NCI-H1417 (cell line): ENCODE measurements at regions not wholly inside any gene's neighbourhood (a gene's known extent, or its start where the extent isn't known, plus 50 kb on each side); places are given as distances from the start of the nearest gene placed in this dataset.
"Not testable (repeated sequence)": the region's sequence is repeated elsewhere in the genome, so short reads cannot be mapped to it uniquely, and the experiment has no call there.

Source experiments
- DNase-seq, 3 experiments: peaks; one replicate each; lab custom pipeline; 2025; lab: John Stamatoyannopoulos, UW

- DNase-seq: not testable (repeated sequence)
These were observed 1258.8 kb upstream of the TENM4 start for GRCh38 chr11:80699406-80700177.

GRCh38 chr11:80698637-80699036, 1257.8 kb upstream of the TENM4 start:
- no peak for DNase-seq

DNA sequence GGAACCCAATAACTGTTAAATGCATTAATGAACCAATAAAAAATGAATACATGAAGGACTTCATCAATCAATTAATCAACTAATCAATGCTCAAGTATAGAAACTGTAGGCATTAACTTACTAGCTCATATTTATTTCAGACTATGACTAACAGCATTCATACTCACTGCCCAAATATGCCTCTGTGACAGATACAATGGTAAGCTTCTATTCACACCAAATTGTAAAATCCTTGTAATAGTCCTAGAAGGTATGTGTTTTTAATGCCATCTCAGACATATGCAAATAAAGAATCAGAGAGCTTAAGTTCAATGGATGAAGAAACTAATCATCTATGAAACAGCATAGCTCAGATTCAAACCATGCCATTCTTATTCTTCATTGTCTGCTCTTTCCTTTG, 1253.6 kb upstream of the TENM4 start:
- DNase-seq: no peak

GRCh38 chr11:80687941-80688340, 1247.1 kb upstream of the TENM4 start:
- no peak for DNase-seq

GRCh38 chr11:80686889-80687288, 1246.1 kb upstream of the TENM4 start:
- no peak for DNase-seq

GRCh38 chr11:80673566-80673965, 1232.7 kb upstream of the TENM4 start:
- DNase-seq: no peak

DNA sequence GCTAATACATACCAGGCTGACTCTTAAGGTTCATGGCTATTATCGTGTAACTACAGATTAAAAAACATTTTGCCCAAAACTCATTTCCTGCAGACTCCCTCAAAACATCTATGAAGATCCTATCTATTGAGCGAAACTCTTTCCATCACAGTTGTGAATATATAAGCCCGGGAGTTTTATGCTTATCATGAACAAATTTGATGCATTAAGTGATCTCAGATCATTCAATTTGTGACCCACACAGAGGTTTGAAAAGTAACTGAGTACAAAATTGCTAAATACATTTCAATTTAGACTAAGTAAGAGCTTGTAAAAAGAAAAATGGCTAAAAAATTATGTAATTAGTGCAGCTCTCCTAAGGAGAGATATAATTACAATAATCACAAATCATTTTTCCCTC, 1228.8 kb upstream of the TENM4 start:
- DNase-seq: peak in 1 of 3 experiments; percentile 49

DNA sequence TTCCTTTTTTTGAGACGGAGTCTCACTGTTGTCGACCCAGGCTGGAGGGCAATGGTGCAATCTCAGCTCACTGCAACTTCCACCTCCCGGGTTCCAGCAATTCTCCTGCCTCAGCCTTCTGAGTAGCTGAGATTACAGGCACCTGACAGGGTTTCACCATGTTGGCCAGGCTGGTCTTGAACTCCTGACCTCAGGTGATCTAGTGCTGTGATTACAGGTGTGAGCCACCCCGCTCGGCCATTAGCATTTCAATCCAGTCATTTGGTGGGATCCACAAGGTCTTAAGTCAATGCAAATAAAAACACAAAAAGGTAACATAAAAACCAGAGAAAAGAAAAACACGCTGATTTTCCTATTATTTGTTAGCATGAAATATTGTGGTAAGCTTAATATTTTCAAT, 1227.2 kb upstream of the TENM4 start:
- DNase-seq: no peak

DNA sequence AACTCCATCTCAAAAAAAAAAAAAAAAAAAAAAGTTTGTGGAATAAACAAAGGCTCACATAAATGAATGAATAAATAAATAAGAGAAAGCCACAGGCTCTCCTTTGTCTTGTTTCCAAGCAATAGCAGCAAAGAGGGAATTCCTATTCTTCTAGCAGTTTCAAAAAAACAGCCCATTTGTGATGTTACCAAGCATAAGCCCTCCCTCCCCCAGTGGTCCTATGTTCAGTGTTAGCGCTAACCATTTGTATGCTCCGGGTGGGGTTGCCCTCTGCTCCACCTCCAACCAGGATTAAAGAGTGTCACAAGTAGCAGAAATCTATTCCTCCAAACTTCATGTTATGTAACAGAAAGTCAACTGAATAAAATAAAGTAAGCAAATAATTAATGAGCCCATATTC, 1215.0 kb upstream of the TENM4 start:
- DNase-seq: no peak

GRCh38 chr11:80650966-80651365, 1210.1 kb upstream of the TENM4 start:
- DNase-seq: no peak

GRCh38 chr11:80649186-80649585, 1208.4 kb upstream of the TENM4 start:
- no peak for DNase-seq

GRCh38 chr11:80638296-80638695, 1197.5 kb upstream of the TENM4 start:
- peak in 1 of 3 experiments; percentile 29 for DNase-seq

DNA sequence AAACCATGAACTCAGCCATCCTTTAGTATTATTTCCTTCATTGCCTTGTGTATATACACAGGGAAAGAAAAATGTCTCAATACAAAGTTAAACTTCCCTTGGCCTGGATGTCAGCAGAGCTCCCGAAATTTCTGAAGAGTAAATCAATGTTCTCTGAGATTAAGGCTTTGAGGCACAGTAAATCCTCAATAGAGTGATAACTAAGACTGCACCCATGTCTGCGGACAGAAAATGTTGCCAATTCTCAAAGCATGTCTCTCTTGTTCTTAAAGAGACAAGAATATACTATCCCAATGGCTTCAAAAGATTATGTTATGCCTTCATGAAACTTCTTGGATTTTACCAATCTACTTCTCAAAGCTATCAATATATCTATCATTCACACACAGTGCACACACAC, 1196.7 kb upstream of the TENM4 start:
- no peak for DNase-seq

- DNase-seq: peak; percentile 20 to 75 (median 65)
These were observed 1196.2 kb upstream of the TENM4 start for GRCh38 chr11:80636999-80637398.

DNA sequence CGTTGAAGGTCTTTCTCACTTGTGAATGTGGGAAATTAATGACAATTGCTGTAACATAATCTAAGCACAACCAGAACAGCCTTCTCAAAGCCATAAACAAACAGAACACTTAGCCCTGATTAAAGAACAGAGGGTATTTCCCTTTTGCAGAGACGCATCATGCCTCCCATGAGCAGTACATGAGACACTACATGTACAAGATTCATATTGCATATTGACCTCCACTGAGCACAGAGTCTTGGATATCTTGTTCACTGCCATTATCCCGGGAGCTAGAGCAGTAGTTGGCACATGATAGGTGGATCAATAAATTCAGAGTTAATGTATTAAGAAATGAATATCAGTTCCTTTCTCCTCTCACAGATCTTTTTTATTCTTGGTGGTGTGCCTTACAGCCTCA, 1194.3 kb upstream of the TENM4 start:
- peak in 2 of 3 experiments; percentile 8 to 71 for DNase-seq

- no peak for DNase-seq
These were observed 1191.9 kb upstream of the TENM4 start for GRCh38 chr11:80632691-80633090.

GRCh38 chr11:80632156-80632555, 1191.3 kb upstream of the TENM4 start:
- DNase-seq: no peak

DNA sequence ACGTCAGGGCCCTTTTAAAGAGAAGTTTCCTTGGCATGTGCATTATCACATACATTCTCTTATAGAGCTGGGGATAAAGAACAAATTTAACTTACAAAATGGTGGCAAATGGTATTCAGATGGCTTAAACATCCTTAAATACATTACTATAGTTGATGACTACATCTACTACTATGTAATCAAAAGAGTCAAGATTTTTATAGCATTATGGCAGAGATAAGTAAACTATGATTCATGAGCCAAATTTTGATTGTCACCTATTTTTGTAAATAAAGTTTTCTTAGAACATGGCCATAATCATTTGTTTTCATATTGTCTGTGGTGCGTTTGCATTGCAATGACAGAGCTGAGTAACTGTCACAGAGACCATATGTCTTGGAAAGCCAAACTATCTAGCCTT, 1188.6 kb upstream of the TENM4 start:
- DNase-seq: no peak

GRCh38 chr11:80627364-80627763, 1186.5 kb upstream of the TENM4 start:
- no peak for DNase-seq

- DNase-seq: no peak
These were observed 1185.9 kb upstream of the TENM4 start for GRCh38 chr11:80626721-80627120.

DNA sequence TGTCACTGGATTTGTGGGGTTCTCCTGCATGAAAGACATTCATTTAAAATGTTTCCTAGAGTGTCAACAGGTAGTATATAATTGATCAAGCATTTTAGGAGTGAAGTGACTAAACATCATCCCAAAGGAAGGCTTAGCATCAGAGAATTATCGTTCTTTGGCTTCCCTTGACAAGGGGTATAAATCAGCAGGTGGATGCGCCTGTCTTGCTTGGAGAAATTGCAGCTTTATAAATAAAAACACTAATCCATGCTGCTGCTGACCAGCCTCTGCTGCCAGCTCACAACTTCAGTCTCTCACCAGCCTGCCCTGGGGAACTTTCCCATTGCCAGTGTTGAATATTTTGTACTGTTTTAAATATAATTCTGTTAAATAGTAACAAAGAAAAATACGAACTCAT, 1184.7 kb upstream of the TENM4 start:
- peak in 1 of 3 experiments; percentile 53 for DNase-seq

DNA sequence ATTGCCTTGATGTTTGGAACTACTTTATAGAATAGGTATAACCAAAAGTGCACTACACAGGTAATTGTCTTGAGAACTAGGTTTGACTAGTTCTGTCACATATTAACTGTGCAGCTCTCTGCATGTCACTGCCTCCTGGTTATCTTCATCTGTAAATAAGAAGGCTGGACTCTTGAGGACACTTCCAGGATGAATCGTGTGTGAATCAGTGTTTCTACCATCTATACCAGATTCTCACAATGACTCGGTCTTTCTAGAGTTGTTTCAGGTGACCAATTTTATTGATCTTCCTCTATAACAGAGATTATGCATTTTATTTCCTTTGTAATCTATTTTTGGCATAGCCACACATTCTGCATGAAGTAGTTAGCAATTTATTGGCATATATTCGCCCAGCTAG, 1181.0 kb upstream of the TENM4 start:
- DNase-seq: no peak

GRCh38 chr11:80620867-80621266, 1180.0 kb upstream of the TENM4 start:
- DNase-seq: no peak

GRCh38 chr11:80617156-80617555, 1176.3 kb upstream of the TENM4 start:
- no peak for DNase-seq
